IgD-negative memory B cell (primary cell): ENCODE measurements at regions not wholly inside any gene's neighbourhood (a gene's known extent, or its start where the extent isn't known, plus 50 kb on each side); places are given as distances from the start of the nearest gene placed in this dataset.

ENCODE experiments used
- H3K27ac Mint-ChIP-seq, 3 donors: one replicate each; pipeline ENCODE4 v1.8.0; 2020 to 2022; ENCODE audit warnings: mild to moderate bottlenecking in 3 of 3, mixed read lengths in 3 of 3, moderate library complexity in 1 of 3
- H3K27me3 Mint-ChIP-seq: one replicate; pipeline ENCODE4 v1.8.0; 2021; ENCODE audit warnings: mixed read lengths
- H3K36me3 Mint-ChIP-seq: one replicate; pipeline ENCODE4 v1.8.0; 2020; ENCODE audit warnings: mild to moderate bottlenecking, mixed read lengths
- H3K4me1 Mint-ChIP-seq, 3 donors: one replicate each; pipeline ENCODE4 v1.8.0; 2020 to 2022; ENCODE audit warnings: mixed read lengths in 3 of 3, mild to moderate bottlenecking in 1 of 3
- H3K4me3 Mint-ChIP-seq, 4 donors: one replicate each; pipeline ENCODE4 v1.8.0; 2020 to 2022; ENCODE audit warnings: mild to moderate bottlenecking in 4 of 4, mixed read lengths in 4 of 4, moderate library complexity in 3 of 4
- H3K9me3 Mint-ChIP-seq, 3 donors: one replicate each; pipeline ENCODE4 v1.8.0; 2020 to 2021; ENCODE audit warnings: mixed read lengths in 3 of 3, mild to moderate bottlenecking in 1 of 3

DNA sequence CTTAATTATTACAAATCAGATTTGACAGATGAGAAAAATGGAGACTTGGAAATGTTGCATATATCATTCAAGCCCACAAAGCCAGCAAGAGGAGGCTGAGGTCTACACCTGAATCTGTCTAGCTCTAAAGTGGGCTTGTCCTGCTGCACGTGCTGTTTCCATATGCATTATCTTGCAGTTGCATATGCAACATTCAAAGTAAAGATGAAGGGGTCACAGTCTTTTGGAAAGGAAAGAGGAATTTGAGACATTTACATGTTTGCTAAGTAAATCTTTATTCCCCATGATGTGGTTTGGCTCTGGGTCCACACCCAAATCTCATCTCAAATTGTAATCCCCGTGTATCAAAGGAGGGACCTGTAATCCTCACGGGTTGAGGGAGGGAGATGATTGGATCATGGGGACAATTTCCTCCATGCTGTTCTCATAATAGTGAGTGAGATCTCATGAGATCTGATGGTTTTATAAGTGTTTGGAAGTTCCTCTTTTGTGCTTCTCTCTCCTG lies 98.3 kb downstream of the BACH1 start:
- H3K36me3 Mint-ChIP-seq = peaks cover 18% of the 10 kb centered on the region

DNA sequence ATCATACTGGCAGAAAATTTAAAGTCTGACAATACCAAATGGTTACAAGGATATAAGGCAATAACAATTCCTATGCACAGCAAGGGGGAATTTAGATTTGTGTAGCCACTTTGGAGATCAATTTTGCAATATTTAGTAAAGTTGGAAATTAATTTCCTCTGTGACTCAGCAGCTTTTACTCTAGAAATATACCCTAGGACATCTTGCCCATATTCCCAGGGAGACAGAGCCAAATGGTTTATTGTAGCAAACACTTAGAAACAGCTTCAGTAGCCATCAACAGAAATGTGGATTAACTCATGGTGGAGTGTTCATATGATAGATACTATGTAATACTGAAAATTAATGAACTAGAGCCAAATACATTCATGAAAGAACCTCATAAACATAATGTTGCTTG lies 104.6 kb downstream of the BACH1 start:
- Mint-ChIP-seq H3K4me3 (no peak overlapping the region), H3K4me1 (no peaks in the 10 kb centered on the region), H3K36me3 (peaks cover 19% of the 10 kb centered on the region), H3K27me3 (no peaks in the 10 kb centered on the region), H3K9me3 (peaks cover 4 to 18% (median 14%) of the 10 kb centered on the region in 3 donors), H3K27ac (no peak overlapping the region)

More for the DNA sequence above, 98.3 kb downstream of the BACH1 start:
- Mint-ChIP-seq H3K27me3 (no peaks in the 10 kb centered on the region), H3K4me1 (no peaks in the 10 kb centered on the region), H3K9me3 (peaks cover 6 to 28% (median 14%) of the 10 kb centered on the region in 3 donors), H3K4me3 (no peak overlapping the region), H3K27ac (no peak overlapping the region)

DNA sequence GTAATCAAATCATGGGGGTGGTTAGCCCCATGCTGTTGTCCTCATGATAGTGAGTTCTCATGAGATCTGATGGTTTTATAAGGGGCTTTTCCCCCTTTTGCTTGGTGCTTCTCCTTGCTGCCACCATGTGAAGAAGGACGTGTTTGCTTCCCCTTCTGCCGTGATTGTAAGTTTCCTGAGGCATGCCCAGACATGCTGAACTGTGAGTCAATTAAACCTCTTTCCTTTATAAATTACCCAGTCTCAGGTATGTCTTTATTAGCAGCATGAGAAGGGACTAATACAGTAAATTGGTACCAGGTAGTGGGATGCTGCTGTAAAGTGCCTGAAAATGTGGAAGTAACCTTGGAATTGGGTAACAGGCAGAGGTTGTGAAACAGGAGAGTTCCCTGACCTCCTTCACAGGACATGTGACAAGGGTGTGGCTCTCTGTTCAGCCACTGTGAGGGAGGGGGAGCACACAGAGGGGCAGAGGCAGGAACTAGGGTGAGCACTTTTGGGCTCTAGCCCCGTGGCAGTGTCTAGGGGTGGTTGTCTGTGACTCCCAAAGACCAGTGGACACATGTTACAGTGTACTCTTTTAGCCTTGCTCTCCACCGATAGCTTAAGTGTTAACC lies 105.3 kb downstream of the BACH1 start:
- Mint-ChIP-seq H3K27ac (no peak overlapping the region), H3K4me3 (no peak overlapping the region), H3K27me3 (no peaks in the 10 kb centered on the region), H3K36me3 (peaks cover 14% of the 10 kb centered on the region), H3K9me3 (peaks cover 2 to 10% (median 10%) of the 10 kb centered on the region in 3 donors), H3K4me1 (no peaks in the 10 kb centered on the region)

DNA sequence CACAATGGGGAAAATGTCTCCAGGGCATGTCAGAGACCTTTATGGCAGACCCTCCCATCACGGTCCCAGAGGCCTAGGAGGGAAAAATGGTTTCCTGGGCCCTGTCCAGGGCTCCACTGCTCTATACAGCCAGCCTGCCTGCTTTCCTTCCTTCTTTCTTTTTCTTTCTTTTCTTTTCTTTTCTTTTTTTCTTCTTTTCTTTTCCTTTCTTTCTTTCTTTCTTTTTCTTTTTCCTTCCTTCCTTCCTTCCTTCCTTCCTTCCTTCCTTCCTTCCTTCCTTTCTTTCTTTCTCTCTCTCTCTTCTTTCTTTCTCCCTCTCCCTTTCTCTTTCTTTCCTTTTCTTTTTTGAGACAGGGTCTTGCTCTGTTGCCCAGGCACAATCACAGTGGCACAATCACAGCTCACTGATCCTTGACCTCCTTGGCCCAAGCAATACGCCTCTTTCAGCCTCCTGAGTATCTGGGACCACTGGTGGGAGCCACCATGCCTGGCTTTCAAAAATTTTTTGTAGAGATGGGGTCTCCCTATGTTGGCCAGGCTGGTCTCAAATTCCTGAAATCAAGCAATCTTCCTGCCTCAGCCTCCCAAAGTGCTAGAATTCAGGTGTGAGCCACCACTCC lies 106.9 kb downstream of the BACH1 start:
- H3K4me1 Mint-ChIP-seq = no peaks in the 10 kb centered on the region

DNA sequence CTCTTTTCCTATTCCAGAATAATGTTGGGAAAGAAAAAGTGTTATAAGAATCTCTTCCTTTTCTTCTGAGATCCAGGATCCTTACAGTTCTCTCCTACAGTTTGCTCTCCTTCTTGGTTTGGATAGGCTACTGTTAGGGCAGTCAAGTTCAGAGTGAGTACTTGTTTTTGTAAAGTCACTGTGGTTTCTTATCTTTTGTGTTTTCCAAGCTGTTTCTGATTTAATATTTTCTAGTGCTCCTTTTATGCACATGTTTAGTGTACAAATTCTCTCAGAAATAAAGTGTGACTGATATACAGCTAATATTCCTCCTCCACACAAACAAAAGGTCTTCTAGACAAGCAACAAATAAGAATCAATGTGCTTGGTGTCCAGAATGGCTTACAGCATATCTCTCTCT lies 107.7 kb downstream of the BACH1 start:
- no peaks in the 10 kb centered on the region for H3K4me1 Mint-ChIP-seq
- H3K9me3 Mint-ChIP-seq = peaks cover 0 to 2% (median 0%) of the 10 kb centered on the region in 3 donors
- H3K4me3 Mint-ChIP-seq = no peak overlapping the region
- no peak overlapping the region for H3K27ac Mint-ChIP-seq
- no peaks in the 10 kb centered on the region for H3K27me3 Mint-ChIP-seq
- peaks cover 9% of the 10 kb centered on the region for H3K36me3 Mint-ChIP-seq

More for the DNA sequence above, 106.9 kb downstream of the BACH1 start:
- Mint-ChIP-seq H3K36me3 (peaks cover 10% of the 10 kb centered on the region), H3K27ac (peak overlapping the region in 1 of 3 donors; percentile 88), H3K9me3 (peaks cover 0 to 2% (median 1%) of the 10 kb centered on the region in 3 donors), H3K27me3 (no peaks in the 10 kb centered on the region), H3K4me3 (no peak overlapping the region)

DNA sequence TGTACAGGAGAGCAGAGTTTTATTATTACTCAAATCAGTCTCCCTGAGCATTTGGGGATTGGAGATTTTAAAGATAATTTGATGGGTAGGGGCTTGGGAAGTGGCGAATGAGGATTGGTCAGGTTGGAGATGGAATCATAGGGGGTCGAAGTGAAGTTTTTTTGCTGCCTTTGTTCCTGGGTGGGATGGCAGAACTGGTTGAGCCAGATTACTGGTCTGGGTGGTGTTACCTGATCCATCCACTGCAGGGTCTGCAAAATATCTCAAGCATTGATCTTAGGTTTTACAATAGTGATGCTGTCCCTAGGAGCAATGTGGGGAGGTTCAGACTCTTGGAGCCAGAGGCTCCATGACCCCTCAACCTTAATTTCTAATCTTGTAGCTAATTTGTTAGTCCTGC lies 108.8 kb downstream of the BACH1 start:
- no peaks in the 10 kb centered on the region for H3K27me3 Mint-ChIP-seq
- no peaks in the 10 kb centered on the region for H3K4me1 Mint-ChIP-seq
- H3K4me3 Mint-ChIP-seq = no peak overlapping the region
- peaks cover 0 to 2% (median 0%) of the 10 kb centered on the region in 3 donors for H3K9me3 Mint-ChIP-seq
- no peak overlapping the region for H3K27ac Mint-ChIP-seq
- H3K36me3 Mint-ChIP-seq = peaks cover 6% of the 10 kb centered on the region

DNA sequence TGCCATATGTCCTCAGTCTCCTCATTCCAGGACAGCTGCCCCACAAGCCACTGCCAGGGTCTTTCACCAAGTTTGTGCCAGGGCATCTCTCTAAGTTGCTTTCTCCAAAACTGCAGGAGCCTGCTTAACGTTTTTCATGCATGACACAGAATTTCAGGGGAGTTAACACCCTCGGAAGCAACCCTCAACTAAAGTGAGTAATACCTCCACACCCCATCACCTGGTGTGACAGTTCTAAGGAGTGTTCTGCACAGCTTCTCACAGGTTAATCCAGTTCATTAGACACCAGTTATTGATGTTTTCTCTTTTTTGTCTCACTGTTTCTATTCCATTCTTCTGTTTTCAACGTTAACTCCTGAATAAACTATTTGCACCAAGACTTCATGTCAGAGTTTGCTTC lies 115.0 kb downstream of the BACH1 start:
- H3K27ac Mint-ChIP-seq = no peak overlapping the region
- peaks cover 0 to 2% (median 2%) of the 10 kb centered on the region in 3 donors for H3K9me3 Mint-ChIP-seq
- H3K36me3 Mint-ChIP-seq = peaks cover 3% of the 10 kb centered on the region
- no peaks in the 10 kb centered on the region for H3K27me3 Mint-ChIP-seq
- H3K4me3 Mint-ChIP-seq = no peak overlapping the region
- H3K4me1 Mint-ChIP-seq = peaks cover 3 to 5% (median 3%) of the 10 kb centered on the region in 3 donors

DNA sequence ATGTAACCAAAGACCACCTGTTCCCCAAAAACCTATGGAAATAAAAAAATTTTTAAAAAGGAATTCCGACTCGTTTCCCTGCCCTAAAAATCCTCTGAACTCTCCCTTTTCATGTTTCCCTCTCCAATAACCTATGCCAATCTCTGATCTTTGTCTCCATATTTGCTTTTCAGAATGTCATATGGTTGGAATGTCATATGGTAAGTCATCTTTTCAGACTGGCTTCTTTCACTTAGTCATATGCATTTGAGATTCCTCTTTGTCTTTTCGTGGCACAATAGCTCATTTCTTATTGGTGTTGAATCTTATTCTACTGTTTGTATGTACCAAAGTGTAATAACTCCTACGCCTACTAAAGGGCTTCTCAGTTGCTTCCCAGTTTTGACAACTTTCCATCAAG lies 117.5 kb downstream of the BACH1 start:
- Mint-ChIP-seq H3K9me3 (peaks cover 0 to 2% (median 2%) of the 10 kb centered on the region in 3 donors), H3K27me3 (no peaks in the 10 kb centered on the region), H3K27ac (no peak overlapping the region), H3K4me1 (peaks cover 6 to 10% (median 10%) of the 10 kb centered on the region in 3 donors), H3K36me3 (no peaks in the 10 kb centered on the region), H3K4me3 (no peak overlapping the region)

DNA sequence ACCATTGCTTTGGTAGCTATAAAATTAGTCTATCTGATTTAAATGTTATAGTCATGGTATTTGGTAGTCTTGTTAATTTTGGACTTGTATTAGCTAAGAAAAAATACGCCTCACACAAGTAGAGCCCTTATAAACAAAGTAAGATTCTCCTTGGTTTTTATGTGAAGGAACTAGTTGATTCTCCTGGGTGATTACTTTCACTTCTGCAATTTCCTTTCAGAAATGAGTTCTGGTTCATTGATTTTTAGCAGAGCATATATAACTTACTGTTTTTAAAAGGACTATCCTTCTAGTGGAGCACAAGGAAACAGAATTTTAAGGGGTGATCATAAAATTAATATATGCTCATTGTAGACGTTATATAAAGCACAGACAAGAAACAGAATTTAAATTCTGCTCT lies 120.1 kb downstream of the BACH1 start:
- Mint-ChIP-seq H3K9me3 (peaks cover 0 to 2% (median 2%) of the 10 kb centered on the region in 3 donors), H3K4me3 (no peak overlapping the region), H3K4me1 (peaks cover 6 to 10% (median 10%) of the 10 kb centered on the region in 3 donors), H3K36me3 (no peaks in the 10 kb centered on the region), H3K27ac (no peak overlapping the region), H3K27me3 (no peaks in the 10 kb centered on the region)

DNA sequence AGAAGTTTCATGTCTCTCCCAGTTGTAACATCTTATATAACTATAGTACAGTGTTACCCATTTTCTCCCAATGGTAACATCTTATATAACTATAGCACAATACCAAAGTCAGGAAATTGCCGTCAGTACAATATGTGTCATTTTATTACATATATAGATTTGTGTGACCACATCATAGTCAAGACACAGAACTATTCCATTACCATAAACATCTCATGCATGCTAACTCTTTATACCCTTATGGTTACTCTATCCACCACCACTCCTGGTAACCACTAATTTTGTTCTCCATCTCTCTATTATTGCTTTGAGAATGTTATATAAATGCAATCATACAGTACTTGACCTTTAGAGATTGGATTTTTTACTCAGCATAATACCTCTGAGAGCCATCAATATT lies 120.7 kb downstream of the BACH1 start:
- no peak overlapping the region for H3K4me3 Mint-ChIP-seq
- H3K27me3 Mint-ChIP-seq = no peaks in the 10 kb centered on the region
- H3K27ac Mint-ChIP-seq = no peak overlapping the region

DNA sequence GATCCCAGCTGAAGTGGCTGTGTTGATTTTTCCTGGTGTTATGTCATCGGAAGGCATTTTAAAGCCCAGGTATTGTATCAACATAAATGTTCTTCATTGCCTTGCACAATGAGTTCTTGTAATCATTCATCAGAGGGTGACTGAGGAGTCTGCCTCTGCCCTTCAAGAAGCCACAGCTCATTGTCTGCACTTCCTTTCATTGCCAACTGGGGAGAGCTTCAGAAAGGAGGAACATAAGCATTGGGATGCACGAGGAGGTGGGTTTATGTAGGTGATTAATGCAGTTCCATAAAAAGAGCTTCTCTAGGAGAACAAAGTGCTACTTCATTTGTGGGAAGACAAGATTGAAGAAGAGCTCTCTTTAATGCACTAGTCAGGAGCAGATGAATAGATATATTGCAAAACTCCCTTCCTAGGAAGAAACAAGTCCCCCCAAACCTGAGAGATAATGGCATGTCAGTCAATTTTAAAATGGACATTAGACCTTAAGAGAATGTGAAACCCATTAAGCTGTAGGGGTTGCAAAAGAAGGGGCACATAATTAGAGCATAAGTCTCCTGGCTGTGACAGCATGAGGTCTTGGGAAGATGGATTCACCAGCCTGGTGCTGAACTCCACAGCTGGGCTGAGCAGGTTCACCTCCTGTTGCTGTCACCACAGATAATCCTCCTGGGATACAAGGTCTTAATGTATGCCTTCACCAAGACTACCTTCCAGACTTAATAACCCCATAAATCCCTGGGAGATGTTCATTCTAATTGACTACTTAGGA lies 124.6 kb downstream of the BACH1 start:
- Mint-ChIP-seq H3K4me1 (peaks cover 12 to 17% (median 13%) of the 10 kb centered on the region in 3 donors), H3K27me3 (no peaks in the 10 kb centered on the region), H3K4me3 (no peak overlapping the region), H3K27ac (no peak overlapping the region), H3K9me3 (no peaks in the 10 kb centered on the region), H3K36me3 (peaks cover 5% of the 10 kb centered on the region)

More for the DNA sequence above, 120.7 kb downstream of the BACH1 start:
- H3K4me1 Mint-ChIP-seq = peaks cover 6 to 10% (median 10%) of the 10 kb centered on the region in 3 donors
- peaks cover 0 to 2% (median 2%) of the 10 kb centered on the region in 3 donors for H3K9me3 Mint-ChIP-seq
- H3K36me3 Mint-ChIP-seq = no peaks in the 10 kb centered on the region

DNA sequence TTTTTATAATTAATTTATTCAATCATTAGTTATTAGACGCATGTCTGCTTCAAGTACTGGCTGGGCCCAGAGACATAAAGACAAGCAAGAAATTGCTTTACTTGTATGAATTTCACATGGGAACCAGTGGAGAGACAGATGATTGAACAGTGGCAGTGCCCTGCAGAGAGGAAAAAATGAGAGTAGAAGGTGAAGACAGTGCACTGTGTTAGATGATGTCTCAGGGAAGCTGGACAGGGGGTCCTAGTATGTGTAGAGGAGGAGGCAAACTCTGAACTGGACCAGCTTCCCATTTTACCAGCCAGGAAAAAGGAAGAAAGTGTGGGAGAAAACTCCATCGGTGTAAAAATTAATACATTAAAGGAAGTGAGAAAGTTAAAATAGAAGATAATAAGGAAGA lies 126.0 kb downstream of the BACH1 start:
- Mint-ChIP-seq H3K4me3 (peak overlapping the region in 1 of 4 donors; percentile 20), H3K27me3 (no peaks in the 10 kb centered on the region), H3K27ac (no peak overlapping the region), H3K9me3 (no peaks in the 10 kb centered on the region), H3K36me3 (peaks cover 5% of the 10 kb centered on the region), H3K4me1 (peaks cover 5 to 8% (median 6%) of the 10 kb centered on the region in 3 donors)

DNA sequence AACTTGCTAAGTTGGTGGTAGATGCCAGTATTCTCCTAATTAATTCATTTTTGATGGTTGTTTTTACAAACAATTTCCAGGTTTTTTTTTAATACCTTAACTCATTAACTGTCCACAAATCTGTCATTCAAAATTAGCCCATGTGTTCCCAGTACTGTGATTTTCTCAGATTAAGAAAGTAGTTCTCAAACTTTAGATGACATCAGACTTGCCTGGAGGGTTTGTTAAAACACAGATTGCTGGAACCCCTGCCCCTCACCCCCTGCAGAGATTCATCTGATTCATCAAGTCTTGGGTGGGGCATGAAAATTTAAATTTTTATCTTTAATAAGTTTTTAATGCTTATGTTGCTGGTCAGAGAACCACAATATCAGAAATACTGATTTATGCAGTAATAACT lies 130.5 kb downstream of the BACH1 start:
- Mint-ChIP-seq H3K4me3 (no peak overlapping the region), H3K9me3 (no peaks in the 10 kb centered on the region), H3K4me1 (peaks cover 5 to 10% (median 10%) of the 10 kb centered on the region in 3 donors), H3K27ac (no peak overlapping the region), H3K36me3 (peaks cover 5% of the 10 kb centered on the region), H3K27me3 (no peaks in the 10 kb centered on the region)

DNA sequence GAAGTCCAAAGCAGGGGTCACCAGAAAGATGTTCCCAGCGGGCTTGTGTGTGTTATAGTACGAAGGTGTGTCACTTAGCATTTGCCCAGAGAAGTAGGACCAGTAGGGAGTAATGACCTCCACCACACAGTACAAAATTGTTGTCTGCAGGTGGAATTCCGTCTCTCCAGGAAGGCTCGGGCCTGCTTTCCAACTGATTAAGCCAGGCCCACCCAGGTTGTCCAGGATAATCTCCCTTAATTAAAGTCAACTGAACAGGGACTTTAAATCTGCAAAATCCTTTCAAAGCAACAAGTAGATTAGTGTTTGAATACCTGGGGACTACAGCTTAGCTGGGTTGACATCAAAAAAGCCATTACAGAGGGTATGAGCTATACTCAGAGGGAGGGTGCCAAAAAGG lies 131.3 kb downstream of the BACH1 start:
- Mint-ChIP-seq H3K36me3 (peaks cover 10% of the 10 kb centered on the region), H3K4me3 (no peak overlapping the region), H3K4me1 (peaks cover 4 to 15% (median 13%) of the 10 kb centered on the region in 3 donors), H3K27ac (no peak overlapping the region), H3K27me3 (no peaks in the 10 kb centered on the region), H3K9me3 (peaks cover 0 to 4% (median 3%) of the 10 kb centered on the region in 3 donors)

DNA sequence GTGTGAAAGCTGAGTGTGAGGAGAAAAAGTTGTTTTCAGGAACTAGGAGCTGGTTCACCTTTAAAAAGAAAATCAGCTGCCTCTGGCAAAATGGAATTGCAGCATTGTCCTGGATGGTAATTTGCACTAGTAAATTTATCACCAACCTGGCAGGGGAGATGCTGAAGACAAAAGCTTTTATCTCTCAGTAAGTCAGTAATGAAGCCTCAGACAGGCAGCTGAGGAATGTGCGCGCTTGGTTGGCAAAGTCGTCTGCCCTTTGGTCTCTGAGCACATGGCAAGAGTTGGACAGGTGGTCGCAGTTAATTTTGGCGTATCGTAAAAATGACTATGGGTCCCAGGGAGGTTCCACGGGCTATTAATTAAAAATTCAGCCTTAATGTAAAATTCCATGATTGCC lies 131.9 kb downstream of the BACH1 start:
- Mint-ChIP-seq H3K36me3 (peaks cover 10% of the 10 kb centered on the region), H3K9me3 (peaks cover 0 to 4% (median 3%) of the 10 kb centered on the region in 3 donors), H3K4me3 (no peak overlapping the region), H3K4me1 (peaks cover 3 to 17% (median 13%) of the 10 kb centered on the region in 3 donors), H3K27ac (no peak overlapping the region), H3K27me3 (no peaks in the 10 kb centered on the region)
